ENCODE measurements at regions not wholly inside any gene's neighbourhood (a gene's known extent, or its start where the extent isn't known, plus 50 kb on each side); places are given as distances from the start of the nearest gene placed in this dataset.
"Not testable (repeated sequence)": the region's sequence is repeated elsewhere in the genome, so short reads cannot be mapped to it uniquely, and the experiment has no call there.

DNA sequence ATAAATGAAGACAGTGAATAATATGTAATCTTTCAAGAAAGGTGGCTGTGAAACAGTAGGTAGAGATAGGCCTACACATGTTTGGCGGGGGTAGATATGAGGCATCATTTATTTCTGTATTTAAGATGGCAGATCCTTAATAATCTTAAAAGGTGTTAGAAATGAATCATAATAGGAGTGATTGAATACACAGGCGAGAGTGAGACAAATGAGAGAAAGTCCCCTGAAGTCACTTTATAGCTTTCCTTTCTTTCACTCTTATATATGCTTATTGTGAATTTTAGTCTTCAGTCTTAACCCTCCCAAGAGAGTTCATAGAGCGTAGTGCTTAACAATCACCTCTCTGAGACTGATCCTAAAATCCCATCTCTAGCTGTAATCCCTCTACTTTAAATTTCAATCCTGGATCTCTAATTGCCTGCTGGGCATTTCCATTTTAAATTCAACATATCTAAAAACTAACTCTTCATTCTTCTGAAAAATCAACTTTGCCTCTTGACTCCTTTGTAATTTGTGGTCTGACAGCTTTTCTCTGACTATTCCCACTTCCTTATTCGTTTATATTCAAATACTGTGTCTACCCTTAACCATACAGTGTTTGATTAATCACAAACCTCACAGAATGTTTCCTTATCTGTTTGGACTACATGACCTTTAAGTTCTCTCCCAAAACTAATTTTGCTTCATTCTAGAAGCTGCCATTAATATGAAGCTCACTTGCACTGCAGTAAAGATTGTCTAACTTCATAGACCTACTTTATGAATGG, 463.7 kb upstream of the FSIP2 start:
- DNase-seq = no peak

DNA sequence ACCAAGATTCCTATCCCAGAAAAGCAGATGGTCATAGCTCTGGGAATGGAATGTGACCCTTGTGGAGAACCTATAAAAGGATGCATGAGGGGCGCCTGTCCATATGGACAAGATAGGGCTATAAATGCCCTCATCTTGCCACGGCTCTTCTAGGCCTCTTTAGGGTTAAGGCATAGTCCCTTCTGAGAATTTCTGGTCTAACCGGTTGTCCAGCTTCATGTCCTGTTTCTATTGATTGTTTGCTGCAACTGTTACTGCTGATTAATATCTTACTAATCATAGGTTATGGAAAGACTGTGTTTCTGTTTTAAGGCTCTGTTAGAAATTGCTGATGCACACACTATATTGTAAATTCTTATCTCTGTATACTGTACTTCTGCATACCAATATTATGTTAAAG, 462.6 kb upstream of the FSIP2 start:
- not testable (repeated sequence) for DNase-seq

DNA sequence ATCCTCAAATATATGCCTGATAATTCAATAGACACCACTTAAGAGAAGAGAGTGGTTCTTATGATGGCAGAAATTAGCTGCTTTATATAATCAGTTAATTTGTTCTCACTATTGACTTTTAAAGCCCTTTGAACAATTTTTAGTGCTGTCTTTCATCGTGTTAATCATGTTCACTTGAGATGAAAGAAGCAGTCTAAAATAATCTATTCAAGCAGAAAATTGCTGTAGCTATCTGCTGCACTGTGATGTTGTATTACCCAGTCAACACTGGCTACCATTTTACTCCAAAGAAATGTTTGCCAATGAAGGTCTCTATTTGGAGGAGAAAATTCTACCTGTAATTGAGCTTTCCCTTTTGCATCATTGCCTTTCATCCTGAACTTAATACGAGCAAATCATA, 459.8 kb upstream of the FSIP2 start:
- DNase-seq = no peak

DNA sequence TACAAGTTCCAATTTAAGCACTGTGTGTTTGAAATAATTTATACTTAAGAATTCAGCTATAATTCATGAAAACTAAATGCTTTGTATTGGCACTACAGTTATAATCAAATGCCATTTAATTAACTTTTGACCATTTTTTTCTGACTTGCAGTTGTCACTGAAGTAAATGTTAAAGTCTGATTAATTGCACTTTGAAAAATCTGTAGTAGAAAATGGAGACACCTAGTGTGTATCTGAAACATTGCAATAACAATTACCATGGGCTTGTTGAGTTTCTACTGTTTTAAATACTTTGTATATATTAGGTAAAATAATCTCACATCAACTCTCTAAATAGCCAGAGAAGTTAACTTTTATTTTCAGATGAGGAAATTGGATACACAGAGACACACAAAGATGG, 458.6 kb upstream of the FSIP2 start:
- DNase-seq = no peak

DNA sequence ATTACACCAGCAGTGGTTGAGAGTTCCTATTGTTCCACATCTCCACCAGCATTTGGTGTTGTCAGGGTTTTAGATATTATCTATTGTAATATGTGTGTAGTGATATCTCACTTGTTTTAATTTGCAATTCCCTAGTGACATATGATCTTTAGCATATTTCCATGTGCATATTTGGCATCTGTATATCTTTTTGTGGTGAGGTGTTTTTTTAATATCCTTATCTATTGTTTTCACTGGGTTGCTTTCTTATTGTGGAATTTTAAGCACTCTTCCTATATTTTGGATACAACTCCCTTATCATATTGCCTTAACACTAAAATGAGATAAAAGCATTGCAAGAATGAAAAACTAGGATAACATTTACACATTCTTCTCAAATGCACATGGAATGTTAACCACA, 453.9 kb upstream of the FSIP2 start:
- DNase-seq = no peak

DNA sequence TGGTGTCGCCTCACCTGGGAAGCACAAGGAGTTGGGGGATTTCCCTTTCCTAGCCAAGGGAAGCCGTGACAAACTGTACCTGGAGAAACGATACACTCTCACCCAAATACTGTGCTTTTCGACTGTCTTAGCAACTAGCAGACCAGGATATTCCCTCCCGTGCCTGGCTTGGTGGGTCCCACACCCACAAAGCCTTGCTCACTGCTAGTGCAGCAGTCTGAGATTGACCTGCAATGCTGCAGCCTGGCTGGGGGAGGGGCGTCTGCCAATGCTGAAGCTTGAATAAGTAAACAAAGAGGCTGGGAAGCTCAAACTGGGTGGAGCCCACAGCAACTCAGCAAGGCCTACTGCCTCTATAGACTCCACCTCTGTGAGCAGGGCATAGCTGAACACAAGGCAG, 448.6 kb upstream of the FSIP2 start:
- not testable (repeated sequence) for DNase-seq

DNA sequence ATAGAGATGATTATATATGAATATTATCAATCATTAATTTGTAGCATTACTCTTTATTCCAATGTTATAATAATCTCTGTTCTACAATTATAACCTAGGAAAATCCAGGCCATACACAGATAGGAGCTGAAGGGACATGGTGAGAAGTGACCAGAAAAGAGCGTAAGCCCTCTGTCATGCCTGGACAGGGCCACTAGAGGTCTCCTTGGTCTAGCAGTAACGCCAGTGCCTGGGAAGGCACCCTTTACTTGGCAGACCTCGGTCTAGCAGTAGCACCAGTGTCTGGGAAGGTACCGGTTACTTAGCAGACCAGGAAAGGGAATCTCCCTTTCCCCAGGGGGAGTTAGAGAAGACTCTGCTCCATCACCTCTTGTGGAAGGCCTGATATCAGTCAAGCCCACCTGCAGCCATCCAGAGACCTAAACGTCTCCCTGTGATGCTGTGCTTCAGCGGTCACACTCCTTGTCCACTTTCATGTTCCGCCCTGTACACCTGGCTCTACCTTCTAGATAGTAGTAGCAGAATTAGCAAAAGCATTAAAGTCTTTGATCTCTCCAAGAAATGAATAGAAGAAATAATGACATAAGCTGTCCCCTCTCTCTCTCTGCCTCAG, 447.5 kb upstream of the FSIP2 start:
- no peak for DNase-seq

DNA sequence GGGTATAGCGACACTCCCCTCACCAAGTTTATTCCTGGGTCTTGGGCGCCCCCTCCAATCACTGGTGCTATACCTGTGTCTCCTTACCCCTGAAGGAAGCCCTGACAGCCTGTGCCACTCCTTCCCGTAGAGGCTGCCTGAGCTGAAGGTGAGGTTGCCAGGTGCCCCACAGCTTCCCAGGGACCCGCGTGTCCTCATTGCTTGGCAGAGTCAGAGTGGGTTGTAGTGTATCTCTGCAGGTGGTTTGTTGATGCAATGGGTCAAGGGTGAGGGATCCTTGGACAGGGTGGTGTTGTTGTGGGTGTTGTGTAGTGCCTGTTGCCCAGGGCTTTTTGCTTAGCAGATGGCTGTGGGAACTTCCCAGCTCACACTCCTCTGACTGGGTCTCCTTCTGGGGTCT, 438.7 kb upstream of the FSIP2 start:
- no peak for DNase-seq

DNA sequence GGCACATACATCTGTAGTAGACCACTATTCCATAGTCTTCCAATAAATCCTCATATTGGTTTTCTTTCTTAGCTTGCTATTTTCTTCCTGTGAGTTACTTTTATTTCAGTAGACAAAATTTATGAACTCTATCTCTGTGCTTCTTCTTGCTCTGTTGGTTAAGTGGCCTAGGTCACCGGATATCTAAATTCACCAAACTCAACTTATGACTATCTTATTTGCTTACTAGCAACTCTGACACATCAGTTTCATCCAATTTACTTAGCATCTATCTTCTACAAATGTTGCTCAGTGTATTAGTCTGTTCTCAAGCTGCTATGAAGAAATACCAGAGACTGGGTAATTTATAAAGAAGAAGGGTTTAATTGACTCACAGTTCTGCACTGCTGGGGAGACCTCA, 432.5 kb upstream of the FSIP2 start:
- no peak for DNase-seq

DNA sequence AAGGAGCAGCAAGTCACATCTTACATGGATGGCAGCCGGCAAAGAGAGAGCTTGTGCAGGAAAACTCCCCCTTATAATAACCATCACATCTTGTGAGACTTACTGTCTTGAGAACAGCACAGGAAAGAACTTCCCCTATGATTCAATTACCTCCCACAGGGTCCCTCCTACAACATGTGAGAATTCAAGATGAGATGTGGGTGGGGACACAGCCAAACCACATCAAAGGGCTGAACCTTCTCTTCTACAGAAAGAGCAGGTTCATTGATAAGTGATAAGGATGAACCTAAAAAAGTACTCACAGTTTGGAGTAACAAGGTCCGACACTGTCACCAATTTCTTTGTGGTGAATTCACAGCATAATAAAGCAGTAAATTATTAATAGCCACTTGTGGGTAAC, 422.2 kb upstream of the FSIP2 start:
- no peak for DNase-seq

DNA sequence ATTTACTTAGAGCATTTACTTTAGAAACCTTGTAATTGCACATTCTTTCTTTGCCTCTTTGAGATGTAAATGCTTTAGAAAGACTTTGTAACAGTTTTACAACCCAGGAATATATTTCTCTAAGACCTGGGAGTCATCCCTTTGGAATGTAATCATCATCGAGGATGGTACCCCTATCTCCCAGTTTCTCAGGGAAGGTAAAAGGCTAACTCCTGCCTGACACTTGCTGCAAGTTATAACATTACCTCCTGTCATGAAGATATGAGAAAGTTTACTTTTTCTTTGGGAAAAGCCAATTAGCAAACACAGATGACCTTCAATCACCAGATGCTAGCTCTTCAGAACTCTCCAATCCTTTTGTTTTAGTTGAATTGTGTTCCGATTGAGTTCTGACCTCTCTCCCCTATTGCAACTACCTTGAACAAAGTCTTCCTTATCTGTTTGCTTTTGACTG, 420.3 kb upstream of the FSIP2 start:
- no peak for DNase-seq

DNA sequence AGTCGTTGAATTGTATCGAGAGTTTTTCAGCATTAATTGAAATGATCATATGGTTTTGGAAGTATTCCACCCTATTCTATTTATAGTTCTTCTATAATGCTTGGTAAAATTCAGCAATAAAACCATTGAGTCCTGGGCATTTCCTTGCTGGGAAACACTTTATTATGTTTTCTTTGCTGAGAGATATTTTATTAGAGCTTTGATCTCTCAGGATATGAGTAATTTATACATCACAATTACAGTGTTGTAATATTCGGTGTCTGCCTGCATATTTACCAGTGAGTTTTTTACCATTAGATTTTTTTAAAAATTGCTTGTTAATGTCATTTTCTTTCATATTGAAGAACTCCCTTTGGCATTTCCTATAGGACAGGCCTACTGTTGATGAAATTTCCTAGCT, 402.7 kb upstream of the FSIP2 start:
- DNase-seq = no peak

DNA sequence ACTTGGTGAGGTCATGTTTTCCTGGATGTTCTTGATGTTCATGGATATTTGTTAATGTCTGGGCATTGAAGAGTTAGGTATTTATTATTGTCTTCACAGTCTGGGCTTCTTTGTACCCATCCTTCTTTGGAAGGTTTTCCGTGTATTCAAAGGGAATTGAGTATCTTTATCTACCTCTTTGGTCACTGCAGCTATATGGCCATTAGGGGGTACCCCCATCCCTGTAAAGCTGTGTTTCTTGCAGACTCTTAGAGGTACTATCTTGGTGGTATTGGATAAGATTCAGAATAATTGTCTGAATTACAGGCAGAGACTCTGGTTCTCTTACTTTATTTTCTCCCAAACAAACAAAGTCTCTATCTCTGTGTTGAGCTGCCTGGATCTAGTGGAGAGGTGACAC, 401.6 kb upstream of the FSIP2 start:
- DNase-seq = no peak

DNA sequence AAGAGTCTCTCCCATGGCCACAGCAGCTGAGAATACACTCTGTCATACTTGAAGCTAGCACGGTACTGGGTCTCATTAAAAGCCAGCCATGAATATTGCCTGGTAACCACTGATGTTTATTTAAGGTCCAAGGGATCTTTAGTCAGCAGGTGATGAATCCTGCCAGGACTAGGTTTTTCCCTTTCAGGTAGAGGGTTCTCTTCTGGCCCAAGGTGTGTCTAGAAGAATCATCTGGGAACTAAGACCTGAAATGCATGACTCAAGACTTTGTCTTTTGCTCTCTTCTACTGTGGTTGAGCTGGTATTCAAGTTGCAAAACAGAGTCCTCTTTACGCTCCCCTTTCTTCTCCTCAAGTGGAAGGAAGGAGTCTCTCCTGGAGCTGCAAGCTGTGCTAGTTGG, 400.5 kb upstream of the FSIP2 start:
- DNase-seq = no peak

DNA sequence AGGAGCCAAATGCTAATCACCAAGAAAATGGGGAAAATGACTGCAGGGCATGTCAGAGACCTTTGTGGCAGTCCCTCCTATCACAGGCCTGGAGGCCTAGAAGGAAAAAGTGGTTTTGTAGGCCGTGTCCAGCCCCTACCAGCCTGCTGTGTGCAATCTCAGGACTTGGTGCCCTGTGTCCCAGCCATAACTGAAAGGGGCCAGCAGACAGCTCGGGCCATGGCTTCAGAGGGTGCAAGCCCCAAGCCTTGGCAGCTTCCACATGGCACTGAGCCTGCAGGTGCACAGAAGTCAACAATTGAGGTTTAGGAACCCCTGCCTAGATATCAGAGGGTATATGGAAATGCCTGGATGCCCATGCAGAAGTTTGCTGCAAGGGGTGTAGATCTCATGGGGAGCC, 391.2 kb upstream of the FSIP2 start:
- no peak for DNase-seq

DNA sequence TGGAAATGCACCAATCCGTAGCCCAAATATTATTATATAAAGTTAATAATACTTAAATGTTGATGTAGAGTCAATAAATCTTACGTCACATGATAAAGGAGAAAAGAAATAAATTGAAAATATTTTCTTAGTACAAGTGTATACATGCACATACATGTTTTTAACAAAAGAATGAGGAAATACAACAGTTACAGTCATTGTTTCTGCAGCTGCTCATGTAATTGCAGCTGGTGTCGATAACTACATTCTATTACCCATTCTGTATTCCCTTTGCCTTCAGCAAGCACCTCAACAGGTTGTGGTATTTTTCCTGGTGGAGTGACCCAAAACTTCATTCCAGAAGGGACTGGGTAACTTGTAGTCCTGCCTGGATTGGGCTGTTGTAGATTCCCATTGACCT, 377.8 kb upstream of the FSIP2 start:
- DNase-seq = no peak

DNA sequence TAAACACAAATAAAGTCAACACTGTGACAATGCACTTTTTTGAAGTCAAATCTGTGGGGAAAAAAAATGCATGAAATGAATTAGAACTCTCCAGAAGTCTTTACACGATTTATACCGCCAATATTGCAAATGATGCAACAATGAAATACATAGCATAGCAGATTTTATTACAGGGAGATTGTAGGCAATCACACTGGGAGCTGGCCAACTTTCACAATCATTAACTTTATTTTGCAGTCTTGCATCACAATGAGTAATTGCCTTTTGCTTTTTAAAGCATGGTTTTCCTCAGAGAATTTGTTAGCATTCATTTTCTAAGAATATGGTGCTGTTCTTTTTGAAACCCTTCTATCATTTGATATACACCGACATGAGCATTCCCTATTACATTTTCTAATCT, 366.4 kb upstream of the FSIP2 start:
- no peak for DNase-seq

DNA sequence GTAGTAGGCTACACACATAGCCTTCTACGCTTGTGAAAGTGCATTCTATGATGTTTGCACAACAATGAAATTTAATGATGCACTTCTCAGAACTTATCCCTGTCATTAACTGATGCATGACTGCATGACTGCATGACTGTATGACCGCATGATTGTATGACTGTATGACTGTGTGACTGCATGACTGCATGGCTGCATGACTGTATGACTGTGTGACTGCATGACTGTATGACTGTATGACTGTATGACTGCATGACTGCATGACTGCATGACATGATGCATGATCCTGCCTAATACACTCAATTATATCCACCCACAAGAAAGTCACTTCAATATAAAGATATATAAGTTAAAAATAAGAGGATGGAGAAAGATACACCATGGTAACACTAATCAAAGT, 365.4 kb upstream of the FSIP2 start:
- DNase-seq = no peak

DNA sequence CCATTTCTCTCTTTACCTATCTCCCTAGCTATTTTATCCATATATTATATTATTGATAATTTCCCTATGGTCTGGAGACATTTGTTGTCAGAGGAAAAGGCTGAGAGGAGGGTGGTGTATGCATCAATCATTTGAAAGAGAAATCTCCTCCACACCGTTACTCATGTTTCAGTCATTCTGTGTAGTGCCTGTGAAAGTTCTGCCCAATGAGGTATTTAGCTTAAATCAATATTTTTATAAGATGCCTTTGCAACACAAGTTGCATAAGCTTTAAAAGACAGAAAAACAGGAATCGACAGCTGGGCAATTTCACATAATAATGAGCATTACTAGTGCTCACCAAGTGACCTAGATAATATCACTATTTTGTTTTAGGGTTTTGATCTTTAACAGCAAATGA, 363.7 kb upstream of the FSIP2 start:
- no peak for DNase-seq

DNA sequence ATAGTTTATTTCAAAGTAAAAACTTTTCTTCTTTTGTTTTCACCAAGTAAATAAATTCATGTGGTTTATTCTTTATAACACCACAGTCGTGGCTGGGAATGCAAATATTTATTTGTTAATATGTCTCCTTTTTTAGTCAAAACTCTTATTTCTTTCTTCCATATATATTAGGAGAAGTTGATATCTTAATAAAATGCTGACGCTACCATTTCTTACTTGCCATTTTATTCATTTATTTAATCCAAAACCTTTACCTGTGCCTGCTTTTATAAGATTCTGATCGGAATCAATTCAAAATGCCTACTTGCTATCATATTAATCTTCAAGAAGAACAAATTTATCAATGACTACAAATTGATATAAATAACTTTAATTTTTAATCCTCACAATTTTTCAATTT, 362.9 kb upstream of the FSIP2 start:
- DNase-seq = no peak

DNA sequence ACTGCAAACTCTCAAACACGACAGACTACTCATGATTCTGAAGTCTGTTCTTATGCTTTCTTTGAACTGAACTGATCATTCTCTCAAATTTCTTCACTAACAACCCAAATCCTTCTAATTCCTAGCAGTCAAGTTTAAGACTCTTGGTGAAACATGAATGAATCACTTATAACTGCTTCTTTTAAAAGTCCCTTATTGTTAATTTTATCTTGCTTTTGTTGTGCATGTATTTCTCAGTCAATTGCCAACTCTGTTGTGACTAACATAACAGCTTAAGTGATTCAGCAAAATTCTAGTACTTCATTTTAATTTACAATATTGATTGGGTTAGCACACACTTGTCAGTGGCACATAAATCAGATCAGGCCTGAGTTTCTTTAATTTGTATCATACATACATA, 357.0 kb upstream of the FSIP2 start:
- no peak for DNase-seq

DNA sequence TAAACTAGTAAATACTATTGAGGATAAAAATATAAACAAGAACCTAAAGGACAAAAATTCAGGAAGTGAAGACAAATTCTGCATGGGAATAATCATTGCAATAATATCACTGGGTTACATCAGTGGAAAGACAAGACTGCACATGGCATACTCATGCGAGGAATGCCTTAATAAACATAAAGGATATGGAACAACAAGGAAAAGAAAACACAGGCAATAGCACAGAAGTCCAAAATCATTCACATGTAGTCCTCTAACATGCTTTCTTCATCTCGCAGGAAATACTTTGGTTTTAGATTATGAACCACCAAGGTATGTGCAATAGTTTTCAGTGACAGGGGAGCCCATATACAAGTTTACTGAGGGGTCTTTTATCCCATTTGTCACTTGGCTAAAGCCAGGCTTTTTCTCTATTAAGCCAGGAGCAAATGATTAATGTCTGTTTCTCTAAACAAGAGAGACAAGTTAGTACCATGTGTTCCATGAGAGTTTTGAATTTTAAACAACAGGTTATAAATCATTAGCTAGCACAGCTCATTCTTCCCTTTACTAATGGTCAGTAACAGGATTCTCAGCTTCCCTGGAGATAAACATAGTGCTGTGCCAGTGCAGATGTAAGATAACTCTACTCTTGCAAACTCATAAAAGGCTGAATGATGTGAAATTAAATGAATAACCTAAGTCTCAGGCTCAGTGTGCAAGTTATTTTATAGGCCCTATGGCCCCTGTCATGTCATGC, 353.6 kb upstream of the FSIP2 start:
- DNase-seq = no peak

DNA sequence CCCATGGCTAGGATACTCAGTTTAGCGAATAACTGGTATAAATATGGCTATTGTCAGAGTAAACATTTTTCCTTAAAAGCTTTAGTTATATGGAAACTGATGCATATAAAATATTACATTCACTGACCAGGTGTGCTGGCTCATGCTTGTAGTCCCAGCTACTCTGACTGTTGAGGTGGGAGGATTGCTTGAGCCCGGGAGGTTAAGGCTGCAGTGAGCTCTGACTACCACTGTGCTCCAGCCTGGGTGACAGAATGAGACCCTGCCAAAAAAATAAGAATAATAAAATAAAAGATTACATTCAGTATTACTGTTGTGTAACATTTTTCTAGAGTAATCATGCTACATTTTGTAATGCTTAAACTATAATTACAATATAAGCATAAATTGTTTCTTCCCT, 350.4 kb upstream of the FSIP2 start:
- no peak for DNase-seq

DNA sequence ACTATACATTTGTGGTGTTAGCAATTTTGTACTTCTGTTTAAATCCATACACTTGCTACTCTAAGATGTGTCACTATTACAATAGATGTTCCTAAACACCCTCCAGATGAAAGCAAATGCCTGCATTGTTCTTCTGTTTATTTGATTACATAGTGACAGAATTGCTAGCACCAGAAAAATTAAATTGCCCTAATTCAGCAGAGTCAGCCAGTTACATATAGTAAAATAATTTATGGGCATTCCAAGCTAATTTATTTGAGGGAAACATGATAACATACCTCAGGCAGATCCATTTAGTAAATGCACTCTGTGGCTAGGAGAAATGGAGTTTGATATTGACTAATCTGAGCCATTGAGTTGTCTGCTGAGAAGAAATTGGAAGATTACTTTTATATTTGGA, 347.1 kb upstream of the FSIP2 start:
- no peak for DNase-seq
